Neural cell (in vitro differentiated cells): ENCODE measurements at regions not wholly inside any gene's neighbourhood (a gene's known extent, or its start where the extent isn't known, plus 50 kb on each side); places are given as distances from the start of the nearest gene placed in this dataset.

Experiments used
- H2AFZ ChIP-seq: fragments of 200-600, 300-800 bp; sonication (generic), shearing (Covaris generic); 2 replicates; pipeline ENCODE4 v1.6.0; 2014; ENCODE audit warnings: low read depth, mild to moderate bottlenecking, antibody characterized with exemption, low read length, moderate library complexity
- H3F3A ChIP-seq: fragments of 200-600 bp; shearing (Covaris generic); 2 replicates; pipeline ENCODE4 v1.6.1; 2016; ENCODE audit warnings: mild to moderate bottlenecking, moderate library complexity, mixed read lengths, antibody characterized with exemption, low read length; ENCODE audit not compliant: insufficient read depth, poor library complexity, severe bottlenecking
- H3K27ac ChIP-seq: fragments of 200-600, 300-800 bp; sonication (generic), shearing (Covaris generic); 2 replicates; pipeline ENCODE4 v1.5.1; 2014; ENCODE audit warnings: mild to moderate bottlenecking, low read length, moderate library complexity
- H3K27me3 ChIP-seq: fragments of 300-800, 200-600 bp; sonication (generic), shearing (Covaris generic); 2 replicates; pipeline ENCODE4 v1.6.0; 2014; ENCODE audit warnings: mild to moderate bottlenecking, low read depth, low read length, moderate library complexity; ENCODE audit not compliant: insufficient read depth
- H3K36me3 ChIP-seq: fragments of 300-800, 200-600 bp; sonication (generic), shearing (Covaris generic); 2 replicates; pipeline ENCODE4 v1.5.1; 2014; ENCODE audit warnings: mild to moderate bottlenecking, antibody characterized with exemption, low read length, moderate library complexity; ENCODE audit not compliant: insufficient read depth
- H3K4me2 ChIP-seq: fragments of 300-800, 200-600 bp; sonication (generic), shearing (Covaris generic); 2 replicates; pipeline ENCODE4 v1.6.0; 2014; ENCODE audit warnings: mild to moderate bottlenecking, low read length
- H3K4me3 ChIP-seq: fragments of 300-800, 200-600 bp; sonication (generic), shearing (Covaris generic); 2 replicates; pipeline ENCODE4 v1.5.1; 2014; ENCODE audit warnings: mild to moderate bottlenecking, low read length, moderate library complexity
- H3K79me2 ChIP-seq: fragments of 200-600 bp; shearing (Covaris generic); replicated peaks from 2 replicates; pipeline ENCODE4 v1.6.0; 2014; ENCODE audit warnings: mild to moderate bottlenecking, low read length, moderate library complexity; ENCODE audit not compliant: insufficient read depth
- H3K9ac ChIP-seq: fragments of 300-800, 200-600 bp; sonication (generic), shearing (Covaris generic); 2 replicates; pipeline ENCODE4 v1.6.1; 2016; ENCODE audit warnings: mild to moderate bottlenecking, low read length, mixed read lengths
- H3K9me2 ChIP-seq: fragments of 200-600 bp; shearing (Covaris generic); 2 replicates; pipeline ENCODE4 v1.6.1; 2016; ENCODE audit warnings: mild to moderate bottlenecking, low read length, mixed read lengths; ENCODE audit not compliant: insufficient read depth
- H3K9me3 ChIP-seq: fragments of 200-600, 300-800 bp; sonication (generic), shearing (Covaris generic); 2 replicates; pipeline ENCODE4 v1.6.1; 2016; ENCODE audit warnings: mild to moderate bottlenecking, mixed run types, low read length, moderate library complexity, mixed read lengths
- H4K20me1 ChIP-seq: fragments of 200-600 bp; shearing (Covaris generic); 2 replicates; pipeline ENCODE4 v1.6.1; 2016; ENCODE audit warnings: mild to moderate bottlenecking, mixed run types; ENCODE audit not compliant: insufficient read depth
- CTCF ChIP-seq: fragments of 450-650 bp; IDR thresholded peaks from 2 replicates; pipeline ENCODE4 v1.5.1; 2014; ENCODE audit warnings: antibody characterized with exemption, mild to moderate bottlenecking, moderate library complexity; ENCODE audit not compliant: poor library complexity, severe bottlenecking
- EP300 ChIP-seq: fragments of 450-650 bp; conservative IDR thresholded peaks from 2 replicates; pipeline ENCODE4 v1.6.1; 2014; ENCODE audit warnings: antibody characterized with exemption, mild to moderate bottlenecking, moderate library complexity; ENCODE audit not compliant: poor library complexity, severe bottlenecking
- EZH2 ChIP-seq: fragments of 200-600, 300-800 bp; shearing (Covaris generic), sonication (generic); IDR thresholded peaks from 2 replicates; pipeline ENCODE4 v1.6.1; 2014; ENCODE audit warnings: antibody characterized with exemption, low read length, borderline replicate concordance, mild to moderate bottlenecking; ENCODE audit not compliant: insufficient read depth, poor library complexity, severe bottlenecking
- MXI1 ChIP-seq: fragments of 450-650 bp; conservative IDR thresholded peaks from 2 replicates; pipeline ENCODE4 v1.6.1; 2014; ENCODE audit warnings: antibody characterized with exemption, mild to moderate bottlenecking; ENCODE audit not compliant: poor library complexity, severe bottlenecking
- POLR2AphosphoS5 ChIP-seq: IDR thresholded peaks from 2 replicates; pipeline ENCODE4 v1.6.1; 2012
- RAD21 ChIP-seq: fragments of 450-650 bp; conservative IDR thresholded peaks from 2 replicates; pipeline ENCODE4 v1.6.1; 2014; ENCODE audit warnings: antibody characterized with exemption, mild to moderate bottlenecking, moderate library complexity
- SMC3 ChIP-seq: fragments of 450-650 bp; conservative IDR thresholded peaks from 2 replicates; pipeline ENCODE4 v1.6.1; 2014; ENCODE audit warnings: antibody characterized with exemption, mild to moderate bottlenecking, moderate library complexity; ENCODE audit not compliant: poor library complexity
- TAF1 ChIP-seq: IDR thresholded peaks from 2 replicates; pipeline ENCODE4 v1.6.1; 2012; ENCODE audit warnings: low read depth
- TF ChIP-seq, protein P1 (sequence below): IDR thresholded peaks from 2 replicates; pipeline ENCODE4 v1.6.1; 2012; ENCODE audit warnings: borderline replicate concordance

DNA sequence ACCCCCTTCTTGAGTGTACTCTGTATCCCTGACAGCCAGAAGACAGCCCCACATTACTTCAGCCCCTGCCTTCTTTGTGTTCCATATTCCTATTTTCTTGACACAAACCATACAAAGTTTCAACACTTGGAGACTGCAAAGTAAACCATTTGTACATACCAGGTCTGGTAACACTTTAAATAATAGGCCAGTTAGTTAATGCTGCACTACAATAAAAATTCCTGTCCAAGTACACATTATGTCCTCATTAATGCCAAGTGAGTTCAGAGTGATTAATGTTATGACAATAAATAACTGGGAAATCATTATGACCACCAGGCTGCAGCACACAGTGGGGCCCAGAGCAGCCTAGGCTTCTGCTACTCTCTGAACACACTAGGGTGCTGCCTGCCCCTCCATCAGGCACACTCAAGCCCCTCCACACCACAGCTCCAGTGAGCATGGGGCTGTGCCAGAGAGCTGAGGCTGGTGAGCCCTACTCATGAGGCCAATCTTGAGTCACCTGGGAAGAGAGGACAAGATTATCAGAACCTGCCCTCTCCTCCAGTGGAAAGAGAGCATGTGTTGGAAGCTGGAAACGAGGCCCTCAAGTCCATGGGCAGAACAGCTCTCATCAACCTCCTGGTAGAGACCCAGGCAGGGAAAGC lies 138.7 kb downstream of the TTC32 start:
- Histone ChIP-seq H3K27ac (no peak overlapping the region), H3K9me3 (no peaks in the 10 kb centered on the region), H3K36me3 (no peaks in the 10 kb centered on the region), H3K9ac (no peak overlapping the region), H3K4me3 (no peak overlapping the region), H3K79me2 (no peaks in the 10 kb centered on the region), H3K27me3 (no peaks in the 10 kb centered on the region), H3F3A (no peaks in the 10 kb centered on the region), H4K20me1 (no peaks in the 10 kb centered on the region), H3K9me2 (no peaks in the 10 kb centered on the region), H2AFZ (no peak overlapping the region), H3K4me2 (no peak overlapping the region)
- TF ChIP-seq MXI1, result no peak
- no peak for TF ChIP-seq EP300
- no peak for TF ChIP-seq POLR2AphosphoS5
- no peak for TF ChIP-seq SMC3
- no peak for TF ChIP-seq RAD21

DNA sequence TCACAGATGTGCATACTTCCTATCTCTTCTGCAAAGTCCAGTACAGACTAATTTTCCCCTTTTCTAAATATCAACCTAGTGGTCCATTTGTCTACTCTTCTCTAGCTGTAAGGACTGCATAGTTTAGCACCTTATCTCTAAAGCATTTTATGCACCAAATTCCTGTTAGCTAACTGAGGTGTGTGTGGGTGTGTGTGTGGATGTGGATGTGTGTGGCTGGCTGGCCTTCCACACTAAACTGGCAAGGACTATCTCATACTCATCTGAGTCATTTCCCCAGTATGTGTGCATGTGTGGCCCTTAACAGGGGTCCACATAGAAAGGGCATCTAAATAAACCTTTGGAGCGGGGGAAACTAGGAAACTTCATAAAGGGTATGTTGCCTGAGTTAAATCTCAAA lies 139.6 kb downstream of the TTC32 start:
- no peaks in the 10 kb centered on the region for H4K20me1 ChIP-seq
- TF ChIP-seq POLR2AphosphoS5 (no peak), RAD21 (no peak), TAF1 (no peak), EZH2 (no peak), EP300 (no peak), CTCF (no peak), SMC3 (no peak)
- TF ChIP-seq, protein P1, sequence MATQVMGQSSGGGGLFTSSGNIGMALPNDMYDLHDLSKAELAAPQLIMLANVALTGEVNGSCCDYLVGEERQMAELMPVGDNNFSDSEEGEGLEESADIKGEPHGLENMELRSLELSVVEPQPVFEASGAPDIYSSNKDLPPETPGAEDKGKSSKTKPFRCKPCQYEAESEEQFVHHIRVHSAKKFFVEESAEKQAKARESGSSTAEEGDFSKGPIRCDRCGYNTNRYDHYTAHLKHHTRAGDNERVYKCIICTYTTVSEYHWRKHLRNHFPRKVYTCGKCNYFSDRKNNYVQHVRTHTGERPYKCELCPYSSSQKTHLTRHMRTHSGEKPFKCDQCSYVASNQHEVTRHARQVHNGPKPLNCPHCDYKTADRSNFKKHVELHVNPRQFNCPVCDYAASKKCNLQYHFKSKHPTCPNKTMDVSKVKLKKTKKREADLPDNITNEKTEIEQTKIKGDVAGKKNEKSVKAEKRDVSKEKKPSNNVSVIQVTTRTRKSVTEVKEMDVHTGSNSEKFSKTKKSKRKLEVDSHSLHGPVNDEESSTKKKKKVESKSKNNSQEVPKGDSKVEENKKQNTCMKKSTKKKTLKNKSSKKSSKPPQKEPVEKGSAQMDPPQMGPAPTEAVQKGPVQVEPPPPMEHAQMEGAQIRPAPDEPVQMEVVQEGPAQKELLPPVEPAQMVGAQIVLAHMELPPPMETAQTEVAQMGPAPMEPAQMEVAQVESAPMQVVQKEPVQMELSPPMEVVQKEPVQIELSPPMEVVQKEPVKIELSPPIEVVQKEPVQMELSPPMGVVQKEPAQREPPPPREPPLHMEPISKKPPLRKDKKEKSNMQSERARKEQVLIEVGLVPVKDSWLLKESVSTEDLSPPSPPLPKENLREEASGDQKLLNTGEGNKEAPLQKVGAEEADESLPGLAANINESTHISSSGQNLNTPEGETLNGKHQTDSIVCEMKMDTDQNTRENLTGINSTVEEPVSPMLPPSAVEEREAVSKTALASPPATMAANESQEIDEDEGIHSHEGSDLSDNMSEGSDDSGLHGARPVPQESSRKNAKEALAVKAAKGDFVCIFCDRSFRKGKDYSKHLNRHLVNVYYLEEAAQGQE, result no peak
- H3K9me3 ChIP-seq, result no peaks in the 10 kb centered on the region
- no peaks in the 10 kb centered on the region for H3K27me3 ChIP-seq
- no peaks in the 10 kb centered on the region for H3F3A ChIP-seq
- no peaks in the 10 kb centered on the region for H3K79me2 ChIP-seq
- no peak overlapping the region for H3K4me3 ChIP-seq
- no peak overlapping the region for H3K9ac ChIP-seq
- no peak overlapping the region for H3K27ac ChIP-seq
- H3K9me2 ChIP-seq, result no peaks in the 10 kb centered on the region
- no peaks in the 10 kb centered on the region for H3K36me3 ChIP-seq
- no peak overlapping the region for H3K4me2 ChIP-seq
- H2AFZ ChIP-seq, result no peak overlapping the region

GRCh38 chr2:19759880-19760279 lies 141.9 kb downstream of the TTC32 start:
- H3K9me3 ChIP-seq, result no peaks in the 10 kb centered on the region
- H3K27me3 ChIP-seq, result no peaks in the 10 kb centered on the region
- H3K79me2 ChIP-seq, result no peaks in the 10 kb centered on the region
- TF ChIP-seq MXI1 (no peak), EZH2 (no peak), RAD21 (no peak), EP300 (no peak), CTCF (no peak), TAF1 (no peak), SMC3 (no peak), POLR2AphosphoS5 (no peak)
- TF ChIP-seq, protein P1, result no peak
- no peaks in the 10 kb centered on the region for H3K9me2 ChIP-seq
- H3K36me3 ChIP-seq, result no peaks in the 10 kb centered on the region
- H3F3A ChIP-seq, result no peaks in the 10 kb centered on the region
- H3K27ac ChIP-seq, result no peak overlapping the region
- H3K4me3 ChIP-seq, result no peak overlapping the region
- H2AFZ ChIP-seq, result no peak overlapping the region
- H3K9ac ChIP-seq, result no peak overlapping the region
- H3K4me2 ChIP-seq, result no peak overlapping the region
- no peaks in the 10 kb centered on the region for H4K20me1 ChIP-seq
